AG09319 (cell line): ENCODE measurements at regions not wholly inside any gene's neighbourhood (a gene's known extent, or its start where the extent isn't known, plus 50 kb on each side); places are given as distances from the start of the nearest gene placed in this dataset.
"Not testable (repeated sequence)": the region's sequence is repeated elsewhere in the genome, so short reads cannot be mapped to it uniquely, and the experiment has no call there.

Source experiments
- DNase-seq: peaks from one replicate; pipeline ENCODE4 v3.0.0-alpha.2; 2010; ENCODE audit warnings: low read depth; ENCODE audit errors: extremely low read depth
- CTCF ChIP-seq: IDR thresholded peaks from 2 replicates; pipeline ENCODE4 v1.5.1; 2011; ENCODE audit warnings: low read depth, mild to moderate bottlenecking, inconsistent platforms, low read length, moderate library complexity

GRCh38 chr20:48047447-48047846 is 262.2 kb upstream of the SULF2 start:
- no peak for DNase-seq
- TF ChIP-seq CTCF, result no peak

- no peak for DNase-seq
- TF ChIP-seq CTCF, result no peak
Measured at GRCh38 chr20:48042628-48043027, 257.3 kb upstream of the SULF2 start.

GRCh38 chr20:48041078-48041780 is 255.9 kb upstream of the SULF2 start:
- no peak for DNase-seq
- TF ChIP-seq CTCF, result no peak

- no peak for TF ChIP-seq CTCF
- DNase-seq, result no peak
Measured at GRCh38 chr20:48040491-48040890, 255.2 kb upstream of the SULF2 start.

- TF ChIP-seq CTCF, result no peak
- DNase-seq, result no peak
Measured at GRCh38 chr20:48040051-48040450, 254.8 kb upstream of the SULF2 start.

GRCh38 chr20:48039514-48039913 is 254.2 kb upstream of the SULF2 start:
- TF ChIP-seq CTCF, result no peak
- DNase-seq, result no peak

- DNase-seq, result no peak
- TF ChIP-seq CTCF, result no peak
Measured at GRCh38 chr20:48038713-48039112, 253.4 kb upstream of the SULF2 start.

- not testable (repeated sequence) for DNase-seq
Measured at GRCh38 chr20:48037798-48038197, 252.5 kb upstream of the SULF2 start.
